MCF 10A (cell line): ENCODE measurements at regions not wholly inside any gene's neighbourhood (a gene's known extent, or its start where the extent isn't known, plus 50 kb on each side); places are given as distances from the start of the nearest gene placed in this dataset.

Experiments
- BruUV-seq: library from RNA; stranded (reverse); fragments of 400-500 nt; replicated peaks from 2 replicates; lab custom pipeline; 2021; lab: Mats Ljungman, UMichigan
- CTCF ChIA-PET: fragments of 300-600 bp; sonication (Branson Sonifier 250); formaldehyde crosslinking; extraction: SDS; loops from one replicate; lab custom pipeline; 2021; ENCODE audit warnings: antibody characterized with exemption, inconsistent platforms; lab: Yijun Ruan, JAX
- POLR2A ChIA-PET: fragments of 300-600, 350-650 bp; sonication (Branson Sonifier 250); formaldehyde crosslinking; extraction: SDS; loops from one replicate; lab custom pipeline; 2020; ENCODE audit warnings: antibody characterized with exemption, inconsistent platforms; lab: Yijun Ruan, JAX
- DNase-seq: peaks from one replicate; pipeline ENCODE4 v3.0.0-alpha.2; 2018; ENCODE audit not compliant: unreplicated experiment
- H3K27ac Mint-ChIP-seq: one replicate; pipeline ENCODE4 v1.8.0; 2022; ENCODE audit warnings: mild to moderate bottlenecking, low read depth, mixed read lengths; ENCODE audit not compliant: unreplicated experiment
- H3K27me3 Mint-ChIP-seq: one replicate; pipeline ENCODE4 v1.8.0; 2022; ENCODE audit warnings: mixed read lengths; ENCODE audit not compliant: insufficient read depth, unreplicated experiment
- H3K36me3 Mint-ChIP-seq: one replicate; pipeline ENCODE4 v1.8.0; 2022; ENCODE audit warnings: mild to moderate bottlenecking, moderate library complexity, mixed read lengths; ENCODE audit not compliant: insufficient read depth, unreplicated experiment
- H3K4me1 Mint-ChIP-seq: one replicate; pipeline ENCODE4 v1.8.0; 2022; ENCODE audit warnings: mixed read lengths; ENCODE audit not compliant: insufficient read depth, unreplicated experiment
- H3K4me3 Mint-ChIP-seq: one replicate; pipeline ENCODE4 v1.8.0; 2022; ENCODE audit warnings: mild to moderate bottlenecking, moderate library complexity, mixed read lengths; ENCODE audit not compliant: unreplicated experiment
- H3K9me3 Mint-ChIP-seq: one replicate; pipeline ENCODE4 v1.8.0; 2022; ENCODE audit warnings: mixed read lengths; ENCODE audit not compliant: unreplicated experiment
- intact Hi-C: fragments of 100-400 bp; cut with micrococcal nuclease; formaldehyde crosslinking; loops from 2 replicates; pipeline ENCODE4 v1.14.1; 2022
- TF ChIP-seq, protein P1 (sequence below): fragments of 200-600 bp; IDR thresholded peaks from one replicate; pipeline ENCODE4 v1.8.0; 2022; ENCODE audit warnings: antibody characterized with exemption, mild to moderate bottlenecking; ENCODE audit not compliant: unreplicated experiment

GRCh38 chr18:33835419-33835818, 257.4 kb downstream of the ASXL3 start:
- BruUV-seq, result no TSS peak
- H3K4me3 Mint-ChIP-seq, result no peak overlapping the region
- H3K9me3 Mint-ChIP-seq, result peaks cover 24% of the 10 kb centered on the region
- TF ChIP-seq, protein P1, sequence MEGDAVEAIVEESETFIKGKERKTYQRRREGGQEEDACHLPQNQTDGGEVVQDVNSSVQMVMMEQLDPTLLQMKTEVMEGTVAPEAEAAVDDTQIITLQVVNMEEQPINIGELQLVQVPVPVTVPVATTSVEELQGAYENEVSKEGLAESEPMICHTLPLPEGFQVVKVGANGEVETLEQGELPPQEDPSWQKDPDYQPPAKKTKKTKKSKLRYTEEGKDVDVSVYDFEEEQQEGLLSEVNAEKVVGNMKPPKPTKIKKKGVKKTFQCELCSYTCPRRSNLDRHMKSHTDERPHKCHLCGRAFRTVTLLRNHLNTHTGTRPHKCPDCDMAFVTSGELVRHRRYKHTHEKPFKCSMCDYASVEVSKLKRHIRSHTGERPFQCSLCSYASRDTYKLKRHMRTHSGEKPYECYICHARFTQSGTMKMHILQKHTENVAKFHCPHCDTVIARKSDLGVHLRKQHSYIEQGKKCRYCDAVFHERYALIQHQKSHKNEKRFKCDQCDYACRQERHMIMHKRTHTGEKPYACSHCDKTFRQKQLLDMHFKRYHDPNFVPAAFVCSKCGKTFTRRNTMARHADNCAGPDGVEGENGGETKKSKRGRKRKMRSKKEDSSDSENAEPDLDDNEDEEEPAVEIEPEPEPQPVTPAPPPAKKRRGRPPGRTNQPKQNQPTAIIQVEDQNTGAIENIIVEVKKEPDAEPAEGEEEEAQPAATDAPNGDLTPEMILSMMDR, result no peak
- H3K27me3 Mint-ChIP-seq, result no peaks in the 10 kb centered on the region
- DNase-seq, result no peak
- CTCF ChIA-PET, result interaction anchor here (0.6 kb wide), 1 partner anchor 1118 kb away, joined by 3 read pairs; no protein-coding TSS in a partner anchor
- H3K27ac Mint-ChIP-seq, result no peak overlapping the region
- intact Hi-C loops, result no loop called here
- POLR2A ChIA-PET, result no interaction called here
- H3K36me3 Mint-ChIP-seq, result no peaks in the 10 kb centered on the region
- H3K4me1 Mint-ChIP-seq, result no peaks in the 10 kb centered on the region

- DNase-seq, result no peak
- Mint-ChIP-seq H3K27ac (no peak overlapping the region), H3K9me3 (peaks cover 33% of the 10 kb centered on the region), H3K27me3 (no peaks in the 10 kb centered on the region), H3K36me3 (no peaks in the 10 kb centered on the region), H3K4me1 (no peaks in the 10 kb centered on the region), H3K4me3 (no peak overlapping the region)
- POLR2A ChIA-PET, result no interaction called here
- no TSS peak for BruUV-seq
- CTCF ChIA-PET, result no interaction called here
- intact Hi-C loops, result no loop called here
- TF ChIP-seq, protein P1, result no peak
Measured at GRCh38 chr18:33833842-33834241, 255.8 kb downstream of the ASXL3 start.

DNA sequence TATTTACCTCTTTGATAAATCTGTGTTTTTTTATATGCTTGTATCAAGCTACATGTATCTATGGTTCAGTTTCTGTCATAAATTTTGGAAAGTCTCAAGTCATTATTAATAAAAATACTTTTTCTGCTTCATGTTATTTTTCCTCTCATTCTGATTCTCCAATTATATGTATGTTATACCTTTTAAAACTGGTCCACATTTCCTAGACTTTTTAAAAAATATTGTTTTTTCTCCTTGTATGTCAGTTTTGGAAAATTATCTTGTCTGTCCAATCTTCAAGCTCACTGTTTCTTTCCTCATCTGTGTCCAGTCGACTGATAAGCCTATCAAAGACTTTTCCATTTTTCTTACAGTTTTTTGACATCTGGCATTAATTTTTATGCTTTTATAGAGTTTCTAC, 253.4 kb downstream of the ASXL3 start:
- no TSS peak for BruUV-seq
- no peak overlapping the region for H3K4me3 Mint-ChIP-seq
- ChIA-PET POLR2A (interaction anchor here (0.9 kb wide), 1 partner anchor 9 kb away, joined by 3 read pairs; no protein-coding TSS in a partner anchor), CTCF (no interaction called here)
- H3K4me1 Mint-ChIP-seq, result no peaks in the 10 kb centered on the region
- TF ChIP-seq, protein P1, result no peak
- intact Hi-C loops, result no loop called here
- H3K9me3 Mint-ChIP-seq, result peaks cover 23% of the 10 kb centered on the region
- no peaks in the 10 kb centered on the region for H3K36me3 Mint-ChIP-seq
- H3K27me3 Mint-ChIP-seq, result no peaks in the 10 kb centered on the region
- H3K27ac Mint-ChIP-seq, result no peak overlapping the region
- no peak for DNase-seq

- ChIA-PET CTCF (interaction anchor here (1.5 kb wide), 1 partner anchor 9 kb away, joined by 7 read pairs; no protein-coding TSS in a partner anchor), POLR2A (no interaction called here)
- BruUV-seq, result no TSS peak
Measured at GRCh38 chr18:33830213-33830612, 252.2 kb downstream of the ASXL3 start.

More at GRCh38 chr18:33830213-33830612, 252.2 kb downstream of the ASXL3 start:
- TF ChIP-seq, protein P1, result no peak
- no peaks in the 10 kb centered on the region for H3K4me1 Mint-ChIP-seq
- H3K36me3 Mint-ChIP-seq, result no peaks in the 10 kb centered on the region
- H3K9me3 Mint-ChIP-seq, result peaks cover 25% of the 10 kb centered on the region
- H3K4me3 Mint-ChIP-seq, result no peak overlapping the region
- H3K27ac Mint-ChIP-seq, result no peak overlapping the region
- no peak for DNase-seq
- intact Hi-C loops, result no loop called here
- H3K27me3 Mint-ChIP-seq, result no peaks in the 10 kb centered on the region
